ENCODE measurements at regions not wholly inside any gene's neighbourhood (a gene's known extent, or its start where the extent isn't known, plus 50 kb on each side); places are given as distances from the start of the nearest gene placed in this dataset.

GRCh38 chr4:182155806-182156205, 87.4 kb upstream of the TENM3 start:
- H4K91ac ChIP-seq (ENCODE audit: insufficient read depth, low read depth, low read length), result no peak overlapping the region
- H2AK9ac ChIP-seq (replicated peaks; ENCODE audit: low read depth, low read length, poor library complexity), result no peak overlapping the region
- no peak overlapping the region for H4K8ac ChIP-seq (ENCODE audit: low read depth in 2 of 2, low read length in 2 of 2)
- no peaks in the 10 kb centered on the region for H3K4me1 ChIP-seq (ENCODE audit: control insufficient read depth, insufficient read depth, low read length)
- in situ Hi-C loops (cut with MboI; ENCODE audit: low sequenced_read_pairs) (no loop called here), dilution Hi-C loops (cut with HindIII; ENCODE audit: low sequenced_read_pairs, unreplicated experiment) (no loop called here), intact Hi-C loops (cut with micrococcal nuclease) (no loop called here)
- no peak overlapping the region for H4K5ac ChIP-seq (ENCODE audit: low read depth, low read length)
- no peak overlapping the region for H3K23ac ChIP-seq (ENCODE audit: low read depth, low read length)
- peaks cover 8 to 10% of the 10 kb centered on the region in 2 experiments; a peak in 3 of 4 replicates for H3K79me1 ChIP-seq (ENCODE audit: low read depth in 1 of 2, low read length in 2 of 2)
- no peak overlapping the region for H3K14ac ChIP-seq (replicated peaks; ENCODE audit: low read depth, low read length)
- H4K20me1 ChIP-seq (ENCODE audit: insufficient read depth, low read length), result no peaks in the 10 kb centered on the region
- no CpG with 5 or more reads among the region's 1 CpG for WGBS, 2 experiments (ENCODE audit: extremely low coverage in 2 of 2, insufficient read length in 1 of 2)
- ATAC-seq (ENCODE audit: low read depth) (no peak), DNase-seq (peak; percentile 44)
- no peaks in the 10 kb centered on the region for H3K36me3 ChIP-seq (ENCODE audit: control insufficient read depth, insufficient read depth, low read length)
- H3K27me3 ChIP-seq (ENCODE audit: control insufficient read depth, insufficient read depth, low read length), result no peaks in the 10 kb centered on the region
- no peak overlapping the region for H3K4ac ChIP-seq (ENCODE audit: low read depth, low read length)
- POLR2A ChIA-PET (ENCODE audit: unreplicated experiment), result interaction anchor here (0.6 kb wide), 1 partner anchor 602 kb away, joined by 8 read pairs; no protein-coding TSS in a partner anchor
- no peaks in the 10 kb centered on the region; the same call in 1 of the 2 replicates for H3K9me1 ChIP-seq (ENCODE audit: insufficient read depth, low read length)
- no peak overlapping the region for H2BK120ac ChIP-seq (ENCODE audit: low read depth, low read length)
- H2AFZ ChIP-seq (replicated peaks; ENCODE audit: low read length, poor library complexity), result no peak overlapping the region
- TF ChIP-seq NFE2L2 (IDR thresholded peaks at IDR 0.05; ENCODE audit: low read depth, low read length), result no peak
- TF ChIP-seq MAFK (IDR thresholded peaks at IDR 0.05; ENCODE audit: low read depth, low read length), result no peak
- TF ChIP-seq SMC3 (IDR thresholded peaks at IDR 0.05; ENCODE audit: low read depth, low read length), result no peak
- no peak for TF ChIP-seq RFX5 (IDR thresholded peaks at IDR 0.05; ENCODE audit: low read depth, low read length)
- TF ChIP-seq CTCF (conservative IDR thresholded peaks at IDR 0.05; ENCODE audit: low read depth, low read length), result no peak
- no peak for TF ChIP-seq RCOR1 (IDR thresholded peaks at IDR 0.05; ENCODE audit: insufficient replicate concordance, low read length)
- no peak for TF ChIP-seq CEBPB (IDR thresholded peaks at IDR 0.05; ENCODE audit: low read depth, low read length)
- no peak for TF ChIP-seq POLR2A (IDR thresholded peaks at IDR 0.05; ENCODE audit: low read depth, low read length)
- no peak for TF ChIP-seq MXI1 (IDR thresholded peaks at IDR 0.05; ENCODE audit: borderline replicate concordance, low read depth, low read length)
- TF ChIP-seq MAZ (IDR thresholded peaks at IDR 0.05; ENCODE audit: borderline replicate concordance, low read depth, low read length), result no peak
- BruUV-seq (replicated peaks), result no TSS peak
- H3K56ac ChIP-seq (ENCODE audit: extremely low read depth, insufficient read depth, low read length), result no peak overlapping the region
- no peak overlapping the region for H2BK5ac ChIP-seq (ENCODE audit: low read depth, low read length, poor library complexity, severe bottlenecking)
- H2AK5ac ChIP-seq (ENCODE audit: low read depth, low read length), result no peak overlapping the region
- H3K4me3 ChIP-seq (ENCODE audit: insufficient read depth, low read depth, low read length), result no peak overlapping the region
- H3K18ac ChIP-seq (ENCODE audit: low read depth, low read length), result no peak overlapping the region
- no peaks in the 10 kb centered on the region for H3K9me3 ChIP-seq (ENCODE audit: control insufficient read depth, insufficient read depth, low read length)
- no peak overlapping the region for H3K9ac ChIP-seq (ENCODE audit: low read depth, low read length)
- H3K4me2 ChIP-seq (ENCODE audit: low read depth, low read length), result no peak overlapping the region
- H2BK20ac ChIP-seq (ENCODE audit: low read depth, low read length), result no peak overlapping the region
- CTCF ChIA-PET, result no interaction called here
- no peak overlapping the region for H2BK15ac ChIP-seq (ENCODE audit: low read depth, low read length)
- H3K27ac ChIP-seq (ENCODE audit: insufficient read depth, low read length), result no peak overlapping the region

All from IMR-90 (cell line).